Liver (tissue), 8 donors: ENCODE measurements at regions not wholly inside any gene's neighbourhood (a gene's known extent, or its start where the extent isn't known, plus 50 kb on each side); places are given as distances from the start of the nearest gene placed in this dataset.
A peak's percentile ranks its signal among the peaks of the same experiment; 100 is the strongest.
"Not testable (repeated sequence)": the region's sequence is repeated elsewhere in the genome, so short reads cannot be mapped to it uniquely, and the experiment has no call there.

Source experiments
- DNase-seq: peaks from one replicate; pipeline ENCODE4 v3.0.0-alpha.2; 2017; ENCODE audit warnings: low spot score
- H3K27ac ChIP-seq, 2 donors: one replicate each; pipeline ENCODE4 v1.7.0; 2013; ENCODE audit warnings: inconsistent platforms in 2 of 2, low read length in 2 of 2, control low read depth in 1 of 2, low read depth in 1 of 2, mild to moderate bottlenecking in 1 of 2
- H3K27me3 ChIP-seq, 4 donors: one replicate each; pipeline versions ENCODE4 v1.6.1 to v1.7.0; 2013; ENCODE audit warnings: low read length in 3 of 4, inconsistent platforms in 1 of 4, mild to moderate bottlenecking in 1 of 4, moderate library complexity in 1 of 4; ENCODE audit not compliant: control insufficient read depth in 4 of 4, insufficient read depth in 4 of 4
- H3K36me3 ChIP-seq, 4 donors: one replicate each; pipeline versions ENCODE4 v1.6.1 to v1.7.0; 2013; ENCODE audit warnings: low read length in 3 of 4, mild to moderate bottlenecking in 3 of 4, low read depth in 1 of 4, moderate library complexity in 1 of 4; ENCODE audit not compliant: control insufficient read depth in 4 of 4, insufficient read depth in 3 of 4
- H3K4me1 ChIP-seq, 4 donors: one replicate each; pipeline versions ENCODE4 v1.6.1 to v1.7.0; 2013; ENCODE audit warnings: low read length in 3 of 4, mild to moderate bottlenecking in 3 of 4, moderate library complexity in 1 of 4; ENCODE audit not compliant: control insufficient read depth in 4 of 4, insufficient read depth in 4 of 4
- H3K4me3 ChIP-seq, 3 donors: one replicate each; pipeline versions ENCODE4 v1.6.1 to v1.7.0; 2013; ENCODE audit warnings: low read length in 3 of 3, control low read depth in 1 of 3, low read depth in 1 of 3, mild to moderate bottlenecking in 1 of 3
- H3K9ac ChIP-seq, 2 donors: one replicate each; pipeline ENCODE4 v1.7.0; 2013; ENCODE audit warnings: low read length in 2 of 2, mild to moderate bottlenecking in 2 of 2, moderate library complexity in 2 of 2, control low read depth in 1 of 2, low read depth in 1 of 2
- H3K9me3 ChIP-seq, 4 donors: one replicate each; pipeline versions ENCODE4 v1.6.1 to v1.7.0; 2013; ENCODE audit warnings: low read length in 3 of 4; ENCODE audit not compliant: control insufficient read depth in 4 of 4
- ATF3 ChIP-seq: IDR thresholded peaks from 2 replicates; pipeline ENCODE4 v1.6.1; 2016; ENCODE audit warnings: antibody characterized with exemption
- FOXA1 ChIP-seq: IDR thresholded peaks from 2 replicates; pipeline ENCODE4 v1.6.1; 2016; ENCODE audit warnings: antibody characterized with exemption
- FOXA2 ChIP-seq: IDR thresholded peaks from 2 replicates; pipeline ENCODE4 v1.6.1; 2016; ENCODE audit warnings: antibody characterized with exemption
- GABPA ChIP-seq, 2 donors: IDR thresholded peaks in 1 of 2; conservative IDR thresholded peaks in 1 of 2; 2 replicates each; pipeline ENCODE4 v1.6.1; 2016; ENCODE audit warnings: antibody characterized with exemption in 2 of 2, mild to moderate bottlenecking in 1 of 2, moderate library complexity in 1 of 2
- HNF4A ChIP-seq, 2 donors: conservative IDR thresholded peaks; 2 replicates each; pipeline ENCODE4 v1.6.1; 2016; ENCODE audit warnings: antibody characterized with exemption in 2 of 2, mild to moderate bottlenecking in 2 of 2
- MAX ChIP-seq: IDR thresholded peaks from 2 replicates; pipeline ENCODE4 v1.6.1; 2016; ENCODE audit warnings: antibody characterized with exemption
- NR2F2 ChIP-seq: IDR thresholded peaks from 2 replicates; pipeline ENCODE4 v1.6.1; 2016; ENCODE audit warnings: antibody characterized with exemption
- RAD21 ChIP-seq, 2 donors: IDR thresholded peaks; 2 replicates each; pipeline ENCODE4 v1.6.1; 2016; ENCODE audit warnings: antibody characterized with exemption in 2 of 2, mild to moderate bottlenecking in 2 of 2
- RXRA ChIP-seq, 2 donors: IDR thresholded peaks; 2 replicates each; pipeline ENCODE4 v1.6.1; 2017 to 2018; ENCODE audit warnings: antibody characterized with exemption in 2 of 2, mild to moderate bottlenecking in 1 of 2
- TAF1 ChIP-seq: conservative IDR thresholded peaks from 2 replicates; pipeline ENCODE4 v1.6.1; 2016; ENCODE audit warnings: antibody characterized with exemption, mild to moderate bottlenecking
- WGBS: extraction: QIAGEN DNeasy Blood & Tissue Kit; methylation state at CpG from one replicate; pipeline ENCODE4 v1.1.7; 2013; 5-methylcytosine and 5-hydroxymethylcytosine counted together
- TF ChIP-seq, protein P1 (sequence below): IDR thresholded peaks from 2 replicates; pipeline ENCODE4 v1.6.1; 2016; ENCODE audit warnings: antibody characterized with exemption, mild to moderate bottlenecking
- TF ChIP-seq, protein P2 (sequence below): fragments of 150-350 bp; IDR thresholded peaks from 2 replicates; pipeline ENCODE4 v1.5.1; 2017; ENCODE audit warnings: improper control_type of control experiment, low read depth, low read length; ENCODE audit not compliant: missing input control
- donor health status: healthy.
- donor health status: healthy.
- donor health status: healthy.
- donor health status: healthy.
- donor health status: healthy.

DNA sequence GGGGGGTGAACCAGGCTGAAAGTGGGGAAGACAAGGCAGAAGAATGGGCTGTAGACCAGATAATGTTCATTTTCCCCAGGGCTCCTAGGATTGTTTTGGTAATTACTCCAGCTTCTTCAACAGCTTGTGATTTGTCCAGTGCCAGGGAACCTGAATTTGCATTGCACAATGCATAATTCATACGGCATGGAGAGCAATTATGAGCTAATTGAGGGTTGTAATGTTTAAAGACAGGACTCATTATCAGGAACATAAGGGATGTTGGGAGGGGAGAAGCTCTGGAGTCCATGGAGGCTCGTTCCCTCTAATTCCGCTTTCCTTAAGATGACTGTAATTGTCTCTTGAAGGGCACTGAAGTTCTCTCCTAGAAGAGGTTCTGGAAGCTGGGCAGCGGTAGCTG, 405.0 kb upstream of the ZMIZ1 start:
- Histone ChIP-seq H3K36me3 (no peaks in the 10 kb centered on the region), H3K4me1 (no peaks in the 10 kb centered on the region), H3K9me3 (peaks cover 0 to 11% (median 1%) of the 10 kb centered on the region in 4 donors), H3K27ac (no peak overlapping the region), H3K9ac (no peak overlapping the region), H3K4me3 (no peak overlapping the region), H3K27me3 (no peaks in the 10 kb centered on the region)
- 95% methylated on average over 4 of the region's 4 CpGs for WGBS
- DNase-seq = no peak
- no peak for TF ChIP-seq RAD21 (IDR thresholded peaks at IDR 0.05)
- no peak for TF ChIP-seq RXRA (IDR thresholded peaks at IDR 0.05)
- no peak for TF ChIP-seq ATF3
- no peak for TF ChIP-seq TAF1
- TF ChIP-seq MAX = no peak
- TF ChIP-seq FOXA1 = no peak
- no peak for TF ChIP-seq HNF4A (conservative IDR thresholded peaks at IDR 0.05)
- TF ChIP-seq NR2F2 = no peak
- TF ChIP-seq, protein P1, sequence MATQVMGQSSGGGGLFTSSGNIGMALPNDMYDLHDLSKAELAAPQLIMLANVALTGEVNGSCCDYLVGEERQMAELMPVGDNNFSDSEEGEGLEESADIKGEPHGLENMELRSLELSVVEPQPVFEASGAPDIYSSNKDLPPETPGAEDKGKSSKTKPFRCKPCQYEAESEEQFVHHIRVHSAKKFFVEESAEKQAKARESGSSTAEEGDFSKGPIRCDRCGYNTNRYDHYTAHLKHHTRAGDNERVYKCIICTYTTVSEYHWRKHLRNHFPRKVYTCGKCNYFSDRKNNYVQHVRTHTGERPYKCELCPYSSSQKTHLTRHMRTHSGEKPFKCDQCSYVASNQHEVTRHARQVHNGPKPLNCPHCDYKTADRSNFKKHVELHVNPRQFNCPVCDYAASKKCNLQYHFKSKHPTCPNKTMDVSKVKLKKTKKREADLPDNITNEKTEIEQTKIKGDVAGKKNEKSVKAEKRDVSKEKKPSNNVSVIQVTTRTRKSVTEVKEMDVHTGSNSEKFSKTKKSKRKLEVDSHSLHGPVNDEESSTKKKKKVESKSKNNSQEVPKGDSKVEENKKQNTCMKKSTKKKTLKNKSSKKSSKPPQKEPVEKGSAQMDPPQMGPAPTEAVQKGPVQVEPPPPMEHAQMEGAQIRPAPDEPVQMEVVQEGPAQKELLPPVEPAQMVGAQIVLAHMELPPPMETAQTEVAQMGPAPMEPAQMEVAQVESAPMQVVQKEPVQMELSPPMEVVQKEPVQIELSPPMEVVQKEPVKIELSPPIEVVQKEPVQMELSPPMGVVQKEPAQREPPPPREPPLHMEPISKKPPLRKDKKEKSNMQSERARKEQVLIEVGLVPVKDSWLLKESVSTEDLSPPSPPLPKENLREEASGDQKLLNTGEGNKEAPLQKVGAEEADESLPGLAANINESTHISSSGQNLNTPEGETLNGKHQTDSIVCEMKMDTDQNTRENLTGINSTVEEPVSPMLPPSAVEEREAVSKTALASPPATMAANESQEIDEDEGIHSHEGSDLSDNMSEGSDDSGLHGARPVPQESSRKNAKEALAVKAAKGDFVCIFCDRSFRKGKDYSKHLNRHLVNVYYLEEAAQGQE = no peak
- TF ChIP-seq GABPA (IDR thresholded peaks at IDR 0.05 in 1 of 2, conservative IDR thresholded peaks at IDR 0.05 in 1 of 2) = no peak
- TF ChIP-seq FOXA2 = no peak

DNA sequence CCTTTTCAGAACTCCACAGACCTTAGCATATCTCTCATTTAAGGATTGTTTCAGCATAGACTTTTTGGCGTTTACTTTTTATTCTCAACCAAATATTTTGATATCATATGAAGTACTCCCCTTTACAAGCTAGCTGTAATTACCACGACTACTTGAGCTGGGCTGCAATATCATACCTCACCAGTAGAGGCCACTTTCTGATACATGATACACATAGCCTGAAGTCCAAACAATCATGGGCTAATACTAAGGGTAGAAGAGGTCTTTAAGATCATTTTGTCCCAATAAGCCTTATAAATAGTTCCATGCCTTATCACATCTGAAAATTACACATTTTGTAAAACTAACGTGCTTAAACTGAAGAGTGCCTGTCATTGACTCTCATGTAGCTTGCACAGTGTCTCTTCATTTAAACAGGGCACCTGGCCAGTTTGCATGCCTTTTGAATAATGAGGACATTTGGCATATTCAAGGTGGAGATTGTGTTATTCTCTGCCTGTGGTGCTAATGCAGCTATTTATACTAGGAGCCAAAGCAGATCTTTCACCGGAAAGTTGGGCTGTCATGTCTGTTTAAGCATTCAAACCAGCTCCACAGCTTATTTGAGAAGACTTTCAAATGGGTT, 403.7 kb upstream of the ZMIZ1 start:
- DNase-seq = no peak
- TF ChIP-seq, protein P2, sequence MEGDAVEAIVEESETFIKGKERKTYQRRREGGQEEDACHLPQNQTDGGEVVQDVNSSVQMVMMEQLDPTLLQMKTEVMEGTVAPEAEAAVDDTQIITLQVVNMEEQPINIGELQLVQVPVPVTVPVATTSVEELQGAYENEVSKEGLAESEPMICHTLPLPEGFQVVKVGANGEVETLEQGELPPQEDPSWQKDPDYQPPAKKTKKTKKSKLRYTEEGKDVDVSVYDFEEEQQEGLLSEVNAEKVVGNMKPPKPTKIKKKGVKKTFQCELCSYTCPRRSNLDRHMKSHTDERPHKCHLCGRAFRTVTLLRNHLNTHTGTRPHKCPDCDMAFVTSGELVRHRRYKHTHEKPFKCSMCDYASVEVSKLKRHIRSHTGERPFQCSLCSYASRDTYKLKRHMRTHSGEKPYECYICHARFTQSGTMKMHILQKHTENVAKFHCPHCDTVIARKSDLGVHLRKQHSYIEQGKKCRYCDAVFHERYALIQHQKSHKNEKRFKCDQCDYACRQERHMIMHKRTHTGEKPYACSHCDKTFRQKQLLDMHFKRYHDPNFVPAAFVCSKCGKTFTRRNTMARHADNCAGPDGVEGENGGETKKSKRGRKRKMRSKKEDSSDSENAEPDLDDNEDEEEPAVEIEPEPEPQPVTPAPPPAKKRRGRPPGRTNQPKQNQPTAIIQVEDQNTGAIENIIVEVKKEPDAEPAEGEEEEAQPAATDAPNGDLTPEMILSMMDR = peak; percentile 58
- TF ChIP-seq NR2F2 = no peak
- peak; percentile 71 to 76 for TF ChIP-seq RAD21 (IDR thresholded peaks at IDR 0.05)
- no peak for TF ChIP-seq HNF4A (conservative IDR thresholded peaks at IDR 0.05)
- WGBS = 72% methylated on average over 4 of the region's 4 CpGs

DNA sequence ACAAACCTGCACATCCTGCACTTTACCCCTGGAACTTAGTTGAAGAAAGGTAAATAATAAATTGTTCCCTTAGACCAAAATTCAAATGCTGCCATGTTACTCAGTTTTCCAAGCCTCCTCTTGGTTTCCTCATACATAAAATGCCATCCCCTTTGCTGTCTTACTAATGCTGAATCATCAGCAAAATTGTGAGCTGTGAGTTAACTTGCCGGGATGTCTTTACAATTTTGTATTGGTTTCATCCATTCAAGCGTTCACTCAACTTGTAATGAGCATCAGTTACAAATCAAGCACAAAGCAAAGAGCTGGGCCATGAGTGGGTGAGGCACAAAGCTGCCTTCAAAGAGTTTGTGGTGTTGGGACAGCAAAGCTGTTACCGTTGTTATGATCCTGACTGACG, 395.8 kb upstream of the ZMIZ1 start:
- 87% methylated on average over 4 of the region's 4 CpGs for WGBS
- H3K4me3 ChIP-seq = no peak overlapping the region
- no peaks in the 10 kb centered on the region for H3K9me3 ChIP-seq
- H3K36me3 ChIP-seq = no peaks in the 10 kb centered on the region
- H3K27ac ChIP-seq = no peak overlapping the region
- no peak for DNase-seq
- no peaks in the 10 kb centered on the region for H3K4me1 ChIP-seq
- TF ChIP-seq ATF3 (no peak), MAX (no peak), FOXA2 (no peak), RXRA (IDR thresholded peaks at IDR 0.05) (no peak)
- no peaks in the 10 kb centered on the region for H3K27me3 ChIP-seq
- no peak overlapping the region for H3K9ac ChIP-seq

More for the DNA sequence above, 403.7 kb upstream of the ZMIZ1 start:
- Histone ChIP-seq H3K36me3 (no peaks in the 10 kb centered on the region), H3K9ac (no peak overlapping the region), H3K27me3 (no peaks in the 10 kb centered on the region), H3K4me1 (no peaks in the 10 kb centered on the region), H3K9me3 (peaks cover 0 to 11% (median 1%) of the 10 kb centered on the region in 4 donors), H3K4me3 (no peak overlapping the region), H3K27ac (no peak overlapping the region)

DNA sequence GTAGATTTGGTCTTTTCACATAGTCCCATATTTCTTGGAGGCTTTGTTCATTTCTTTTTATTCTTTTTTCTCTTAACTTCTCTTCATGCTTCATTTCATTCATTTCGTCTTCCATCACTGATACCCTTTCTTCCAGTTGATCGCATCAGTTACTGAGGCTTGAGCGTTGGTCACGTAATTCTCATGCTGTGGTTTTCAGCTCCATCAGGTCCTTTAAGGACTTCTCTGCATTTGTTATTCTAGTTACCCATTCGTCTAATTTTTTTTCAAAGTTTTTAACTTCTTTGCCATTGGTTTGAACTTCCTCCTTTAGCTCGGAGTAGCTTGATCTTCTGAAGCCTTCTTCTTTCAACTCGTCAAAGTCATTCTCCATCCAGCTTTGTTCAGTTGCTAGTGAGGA, 387.6 kb upstream of the ZMIZ1 start:
- H3K4me3 ChIP-seq, H3K9me3 ChIP-seq, H3K4me1 ChIP-seq, H3K27me3 ChIP-seq, DNase-seq, H3K36me3 ChIP-seq, H3K9ac ChIP-seq, H3K27ac ChIP-seq: not testable (repeated sequence)
- 94% methylated on average over 7 of the region's 7 CpGs for WGBS

DNA sequence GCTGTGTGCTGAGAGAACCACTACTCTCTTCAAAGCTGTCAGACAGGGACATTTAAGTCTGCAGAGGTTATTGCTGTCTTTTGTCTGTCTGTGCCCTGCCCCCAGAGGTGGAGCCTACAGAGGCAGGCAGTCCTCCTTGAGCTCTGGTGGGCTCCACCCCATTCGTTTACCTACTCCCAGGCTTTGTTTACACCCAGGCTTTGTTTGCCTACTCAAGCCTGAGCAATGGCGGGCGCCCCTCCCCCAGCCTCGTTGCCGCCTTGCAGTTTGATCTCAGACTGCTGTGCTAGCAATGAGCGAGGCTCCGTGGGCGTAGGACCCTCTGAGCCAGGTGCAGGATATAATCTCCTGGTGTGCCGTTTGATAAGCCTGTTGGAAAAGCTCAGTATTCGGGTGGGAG, 386.8 kb upstream of the ZMIZ1 start:
- not testable (repeated sequence) for DNase-seq, H3K9me3 ChIP-seq, H3K36me3 ChIP-seq, H3K27me3 ChIP-seq, H3K4me3 ChIP-seq, H3K9ac ChIP-seq, H3K4me1 ChIP-seq, H3K27ac ChIP-seq
- WGBS = 83% methylated on average over 10 of the region's 10 CpGs
